ENCODE measurements at regions not wholly inside any gene's neighbourhood (a gene's known extent, or its start where the extent isn't known, plus 50 kb on each side); places are given as distances from the start of the nearest gene placed in this dataset.

DNA sequence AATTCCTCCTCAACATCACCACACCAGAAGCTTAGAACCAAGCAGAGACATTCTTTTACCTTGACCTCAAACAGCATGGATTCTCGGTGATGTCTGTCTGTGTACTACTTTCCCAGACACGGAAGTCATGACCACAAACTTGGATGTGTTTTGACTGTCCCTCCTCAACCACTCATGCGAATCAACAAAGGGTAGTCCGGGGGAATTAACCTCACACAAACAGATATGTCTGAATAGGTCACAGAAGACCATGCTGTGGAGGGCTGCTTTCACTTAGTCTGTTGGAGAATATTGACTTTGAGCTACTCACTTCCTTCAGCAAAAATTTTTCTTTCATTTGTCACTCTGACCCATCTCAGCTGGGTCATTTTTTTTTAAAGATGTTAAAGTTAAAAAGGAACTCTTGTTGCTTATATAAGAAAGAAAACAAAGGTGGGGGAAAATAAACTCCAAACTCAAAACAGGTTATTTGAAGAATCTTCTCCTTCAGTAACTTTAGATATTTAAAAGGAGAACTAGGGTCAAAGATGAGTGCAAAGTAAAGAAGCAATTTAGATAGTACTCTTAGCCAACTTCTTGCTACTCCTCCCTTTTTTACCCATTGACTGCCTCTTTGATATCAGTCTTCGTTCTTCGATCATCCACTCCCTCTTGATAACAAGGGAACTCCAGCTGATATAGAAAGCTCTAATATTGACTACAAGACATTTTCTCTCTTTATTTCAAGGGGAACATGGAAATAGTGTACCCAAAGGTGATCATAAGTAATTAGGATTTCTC lies 343.4 kb upstream of the CDH6 start:
- TF ChIP-seq, protein P1, sequence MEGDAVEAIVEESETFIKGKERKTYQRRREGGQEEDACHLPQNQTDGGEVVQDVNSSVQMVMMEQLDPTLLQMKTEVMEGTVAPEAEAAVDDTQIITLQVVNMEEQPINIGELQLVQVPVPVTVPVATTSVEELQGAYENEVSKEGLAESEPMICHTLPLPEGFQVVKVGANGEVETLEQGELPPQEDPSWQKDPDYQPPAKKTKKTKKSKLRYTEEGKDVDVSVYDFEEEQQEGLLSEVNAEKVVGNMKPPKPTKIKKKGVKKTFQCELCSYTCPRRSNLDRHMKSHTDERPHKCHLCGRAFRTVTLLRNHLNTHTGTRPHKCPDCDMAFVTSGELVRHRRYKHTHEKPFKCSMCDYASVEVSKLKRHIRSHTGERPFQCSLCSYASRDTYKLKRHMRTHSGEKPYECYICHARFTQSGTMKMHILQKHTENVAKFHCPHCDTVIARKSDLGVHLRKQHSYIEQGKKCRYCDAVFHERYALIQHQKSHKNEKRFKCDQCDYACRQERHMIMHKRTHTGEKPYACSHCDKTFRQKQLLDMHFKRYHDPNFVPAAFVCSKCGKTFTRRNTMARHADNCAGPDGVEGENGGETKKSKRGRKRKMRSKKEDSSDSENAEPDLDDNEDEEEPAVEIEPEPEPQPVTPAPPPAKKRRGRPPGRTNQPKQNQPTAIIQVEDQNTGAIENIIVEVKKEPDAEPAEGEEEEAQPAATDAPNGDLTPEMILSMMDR (IDR thresholded peaks at IDR 0.05; ENCODE audit: borderline replicate concordance, extremely low read depth, insufficient read depth): no peak
- H3K9ac ChIP-seq (ENCODE audit: low read length in 3 of 3): no peak overlapping the region
- no peaks in the 10 kb centered on the region for H3K4me1 ChIP-seq (ENCODE audit: control insufficient read depth in 2 of 3, insufficient read depth in 2 of 3, low read depth in 1 of 3, low read length in 3 of 3)
- no peak overlapping the region for H3K27ac ChIP-seq (ENCODE audit: low read depth in 2 of 2, low read length in 2 of 2)
- H3K9me3 ChIP-seq (ENCODE audit: control insufficient read depth in 2 of 3, insufficient read depth in 1 of 3, low read length in 3 of 3): no peaks in the 10 kb centered on the region
- intact Hi-C loops (cut with DNase I): no loop called here
- H3K4me3 ChIP-seq (ENCODE audit: low read length in 3 of 3): peak overlapping the region in 1 of 3 donors; percentile 18
- FAIRE-seq: no peak
- H3K27me3 ChIP-seq (ENCODE audit: control insufficient read depth, insufficient read depth, low read length): no peaks in the 10 kb centered on the region
- peak in 4 of 5 donors; percentile 33 to 72 (median 55) for DNase-seq
- H3K36me3 ChIP-seq (ENCODE audit: control insufficient read depth in 2 of 3, insufficient read depth in 3 of 3, low read length in 3 of 3): no peaks in the 10 kb centered on the region

DNA sequence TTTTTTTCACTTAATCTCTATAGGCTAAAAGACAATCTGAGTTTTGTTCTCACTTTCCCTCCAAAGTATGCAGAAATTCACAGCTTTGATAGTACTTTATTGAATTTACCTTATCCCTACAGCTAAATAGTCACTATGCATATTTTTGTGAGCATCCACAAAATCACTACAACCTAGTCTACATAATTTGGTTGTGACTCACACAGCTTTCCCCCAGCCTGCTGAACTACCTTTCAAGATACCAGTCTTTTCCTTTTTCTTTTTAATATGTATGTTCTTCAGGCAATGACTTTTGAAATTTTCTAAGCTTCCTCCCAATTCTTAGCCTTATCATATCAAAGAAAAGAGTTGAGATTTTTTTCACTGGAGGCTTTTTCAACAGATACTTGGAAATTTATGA lies 347.3 kb upstream of the CDH6 start:
- no peak overlapping the region for H3K4me3 ChIP-seq (ENCODE audit: low read length in 3 of 3)
- FAIRE-seq: no peak
- no peak for DNase-seq
- H3K27me3 ChIP-seq (ENCODE audit: control insufficient read depth, insufficient read depth, low read length): no peaks in the 10 kb centered on the region
- H3K9ac ChIP-seq (ENCODE audit: low read length in 3 of 3): no peak overlapping the region
- no peak overlapping the region for H3K27ac ChIP-seq (ENCODE audit: low read depth in 2 of 2, low read length in 2 of 2)
- no peaks in the 10 kb centered on the region for H3K9me3 ChIP-seq (ENCODE audit: control insufficient read depth in 2 of 3, insufficient read depth in 1 of 3, low read length in 3 of 3)
- no peaks in the 10 kb centered on the region for H3K36me3 ChIP-seq (ENCODE audit: control insufficient read depth in 2 of 3, insufficient read depth in 3 of 3, low read length in 3 of 3)
- intact Hi-C loops (cut with DNase I): no loop called here
- no peaks in the 10 kb centered on the region for H3K4me1 ChIP-seq (ENCODE audit: control insufficient read depth in 2 of 3, insufficient read depth in 2 of 3, low read depth in 1 of 3, low read length in 3 of 3)
- TF ChIP-seq, protein P1 (IDR thresholded peaks at IDR 0.05; ENCODE audit: borderline replicate concordance, extremely low read depth, insufficient read depth): no peak

DNA sequence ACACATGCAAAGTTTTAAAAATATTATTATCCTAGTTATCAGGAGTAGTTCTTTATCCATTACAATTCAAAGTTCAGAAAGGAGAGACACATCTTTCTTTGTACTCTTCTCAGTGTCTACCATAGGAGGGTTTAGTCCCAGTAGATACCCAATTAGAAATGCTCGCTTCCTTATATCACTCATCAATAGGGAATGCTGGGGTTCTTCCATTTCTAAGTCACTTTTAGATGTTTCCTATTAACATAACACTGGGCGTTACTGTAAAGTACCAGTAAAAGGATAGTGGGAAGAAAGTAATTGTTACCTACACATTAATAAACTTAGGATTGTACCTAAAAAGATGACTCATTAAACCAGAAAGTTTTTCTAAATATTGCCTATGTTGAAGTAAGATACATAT lies 348.3 kb upstream of the CDH6 start:
- no peak for FAIRE-seq
- TF ChIP-seq, protein P1 (IDR thresholded peaks at IDR 0.05; ENCODE audit: borderline replicate concordance, extremely low read depth, insufficient read depth): no peak
- intact Hi-C loops (cut with DNase I): no loop called here

More for the DNA sequence above, 348.3 kb upstream of the CDH6 start:
- Histone ChIP-seq H3K36me3 (ENCODE audit: control insufficient read depth in 2 of 3, insufficient read depth in 3 of 3, low read length in 3 of 3) (no peaks in the 10 kb centered on the region), H3K9ac (ENCODE audit: low read length in 3 of 3) (no peak overlapping the region), H3K4me3 (ENCODE audit: low read length in 3 of 3) (no peak overlapping the region), H3K4me1 (ENCODE audit: control insufficient read depth in 2 of 3, insufficient read depth in 2 of 3, low read depth in 1 of 3, low read length in 3 of 3) (no peaks in the 10 kb centered on the region), H3K9me3 (ENCODE audit: control insufficient read depth in 2 of 3, insufficient read depth in 1 of 3, low read length in 3 of 3) (no peaks in the 10 kb centered on the region), H3K27me3 (ENCODE audit: control insufficient read depth, insufficient read depth, low read length) (no peaks in the 10 kb centered on the region), H3K27ac (ENCODE audit: low read depth in 2 of 2, low read length in 2 of 2) (no peak overlapping the region)
- DNase-seq: no peak
